ENCODE measurements at regions not wholly inside any gene's neighbourhood (a gene's known extent, or its start where the extent isn't known, plus 50 kb on each side); places are given as distances from the start of the nearest gene placed in this dataset.

- H3K4me1 ChIP-seq (ENCODE audit: insufficient read depth, low read length) = no peaks in the 10 kb centered on the region
- H3K14ac ChIP-seq (ENCODE audit: insufficient read depth, low read length) = no peak overlapping the region
- H3K27me3 ChIP-seq (ENCODE audit: insufficient read depth, low read length) = no peaks in the 10 kb centered on the region
- Mint-ChIP-seq H3K4me1 (no peaks in the 10 kb centered on the region), H3K27me3 (ENCODE audit: low read depth) (no peaks in the 10 kb centered on the region), H3K4me3 (no peak overlapping the region), H3K36me3 (ENCODE audit: insufficient read depth in 1 of 3, low read depth in 3 of 3) (no peaks in the 10 kb centered on the region), H3K27ac (no peak overlapping the region), H3K9me3 (peaks cover 0 to 3% of the 10 kb centered on the region in 2 experiments; a peak in 1 of 5 replicates)
- no peak overlapping the region for H3K9ac ChIP-seq (ENCODE audit: extremely low read depth, insufficient read length, low read length)
- H3K27ac ChIP-seq (ENCODE audit: insufficient read length, low read depth, low read length) = no peak overlapping the region
- H4K5ac ChIP-seq (ENCODE audit: insufficient read length, low read depth, low read length) = no peak overlapping the region
- no peak overlapping the region for H3K18ac ChIP-seq (ENCODE audit: insufficient read length, low read depth, low read length)
- no peak overlapping the region for H2BK20ac ChIP-seq (ENCODE audit: low read depth, low read length, poor library complexity, severe bottlenecking)
- H2BK5ac ChIP-seq (ENCODE audit: insufficient read length, low read length) = no peak overlapping the region
- no peak overlapping the region for H2AFZ ChIP-seq (ENCODE audit: low read length)
- H2AK5ac ChIP-seq (ENCODE audit: insufficient read length, low read length) = no peak overlapping the region
- H3T11ph ChIP-seq (ENCODE audit: low read length) = no peak overlapping the region
- H3K9me3 ChIP-seq (ENCODE audit: control insufficient read depth, low read depth, low read length) = no peaks in the 10 kb centered on the region
- H3K79me1 ChIP-seq (ENCODE audit: insufficient read depth, low read depth, low read length, poor library complexity, severe bottlenecking) = no peaks in the 10 kb centered on the region
- no peak overlapping the region for H3K23ac ChIP-seq (ENCODE audit: insufficient read length, low read depth, low read length)
- H3K79me2 ChIP-seq (ENCODE audit: insufficient read depth, low read length) = no peaks in the 10 kb centered on the region
- no peak overlapping the region for H3K4me2 ChIP-seq (ENCODE audit: insufficient read depth, insufficient read length, low read length)
- H3K4ac ChIP-seq (ENCODE audit: low read depth, low read length) = no peak overlapping the region
- H2BK12ac ChIP-seq (ENCODE audit: insufficient read length, low read depth, low read length) = no peak overlapping the region
- H4K8ac ChIP-seq (replicated peaks; ENCODE audit: insufficient read length, low read depth, low read length) = no peak overlapping the region
- no peak for TF ChIP-seq CTCF (conservative IDR thresholded peaks at IDR 0.05)
- H3K23me2 ChIP-seq (ENCODE audit: insufficient read length, low read depth, low read length, poor library complexity, severe bottlenecking) = no peaks in the 10 kb centered on the region
- H3K56ac ChIP-seq (ENCODE audit: insufficient read length, low read depth, low read length) = no peak overlapping the region
- no peaks in the 10 kb centered on the region for H4K20me1 ChIP-seq (ENCODE audit: control insufficient read depth, insufficient read depth, insufficient read length)
- H2BK15ac ChIP-seq (ENCODE audit: low read depth, low read length) = no peak overlapping the region
- H4K91ac ChIP-seq (ENCODE audit: insufficient read length, low read depth, low read length) = no peak overlapping the region
- DNase-seq = no peak
- no peak overlapping the region for H2BK120ac ChIP-seq (ENCODE audit: low read depth, low read length, poor library complexity, severe bottlenecking)
Observed at GRCh38 chr7:136446751-136447150, 421.7 kb upstream of the CHRM2 start.
